Neural crest cell (in vitro differentiated cells): ENCODE measurements at regions not wholly inside any gene's neighbourhood (a gene's known extent, or its start where the extent isn't known, plus 50 kb on each side); places are given as distances from the start of the nearest gene placed in this dataset.

Experiments
- DNase-seq: peaks from one replicate; pipeline ENCODE4 v3.0.0; 2021; ENCODE audit warnings: low read depth, mixed read lengths, low spot score
- H3K27ac Mint-ChIP-seq: one replicate; pipeline ENCODE4 v1.8.0; 2021; ENCODE audit warnings: mild to moderate bottlenecking, mixed read lengths; ENCODE audit not compliant: unreplicated experiment
- H3K27me3 Mint-ChIP-seq: 2 replicates; pipeline ENCODE4 v1.8.0; 2021; ENCODE audit warnings: low read depth, mild to moderate bottlenecking, mixed read lengths
- H3K36me3 Mint-ChIP-seq: 2 replicates; pipeline ENCODE4 v1.8.0; 2021; ENCODE audit warnings: low read depth, mild to moderate bottlenecking, mixed read lengths
- H3K4me1 Mint-ChIP-seq: 2 replicates; pipeline ENCODE4 v1.8.0; 2021; ENCODE audit warnings: mixed read lengths
- H3K4me3 Mint-ChIP-seq: one replicate; pipeline ENCODE4 v1.8.0; 2021; ENCODE audit warnings: mild to moderate bottlenecking, mixed read lengths
- H3K9me3 Mint-ChIP-seq: 2 replicates; pipeline ENCODE4 v1.8.0; 2021; ENCODE audit warnings: mixed read lengths
- TF ChIP-seq, protein P1 (sequence below): fragments of 200-600 bp; sonication (generic); conservative IDR thresholded peaks from 2 replicates; pipeline ENCODE4 v1.5.0; 2021; ENCODE audit warnings: antibody characterized with exemption, mild to moderate bottlenecking

- no peak for DNase-seq
- no peak overlapping the region for H3K4me3 Mint-ChIP-seq
- TF ChIP-seq, protein P1, sequence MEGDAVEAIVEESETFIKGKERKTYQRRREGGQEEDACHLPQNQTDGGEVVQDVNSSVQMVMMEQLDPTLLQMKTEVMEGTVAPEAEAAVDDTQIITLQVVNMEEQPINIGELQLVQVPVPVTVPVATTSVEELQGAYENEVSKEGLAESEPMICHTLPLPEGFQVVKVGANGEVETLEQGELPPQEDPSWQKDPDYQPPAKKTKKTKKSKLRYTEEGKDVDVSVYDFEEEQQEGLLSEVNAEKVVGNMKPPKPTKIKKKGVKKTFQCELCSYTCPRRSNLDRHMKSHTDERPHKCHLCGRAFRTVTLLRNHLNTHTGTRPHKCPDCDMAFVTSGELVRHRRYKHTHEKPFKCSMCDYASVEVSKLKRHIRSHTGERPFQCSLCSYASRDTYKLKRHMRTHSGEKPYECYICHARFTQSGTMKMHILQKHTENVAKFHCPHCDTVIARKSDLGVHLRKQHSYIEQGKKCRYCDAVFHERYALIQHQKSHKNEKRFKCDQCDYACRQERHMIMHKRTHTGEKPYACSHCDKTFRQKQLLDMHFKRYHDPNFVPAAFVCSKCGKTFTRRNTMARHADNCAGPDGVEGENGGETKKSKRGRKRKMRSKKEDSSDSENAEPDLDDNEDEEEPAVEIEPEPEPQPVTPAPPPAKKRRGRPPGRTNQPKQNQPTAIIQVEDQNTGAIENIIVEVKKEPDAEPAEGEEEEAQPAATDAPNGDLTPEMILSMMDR: no peak
- H3K27ac Mint-ChIP-seq: no peak overlapping the region
- H3K9me3 Mint-ChIP-seq: no peaks in the 10 kb centered on the region
- no peaks in the 10 kb centered on the region for H3K27me3 Mint-ChIP-seq
- H3K36me3 Mint-ChIP-seq: peaks cover 6% of the 10 kb centered on the region
- H3K4me1 Mint-ChIP-seq: no peaks in the 10 kb centered on the region
Measured at GRCh38 chr13:94784066-94784465, 71.7 kb upstream of the SOX21 start.

- Mint-ChIP-seq H3K4me1 (no peaks in the 10 kb centered on the region), H3K9me3 (no peaks in the 10 kb centered on the region), H3K36me3 (peaks cover 6% of the 10 kb centered on the region), H3K4me3 (no peak overlapping the region), H3K27ac (no peak overlapping the region), H3K27me3 (no peaks in the 10 kb centered on the region)
- TF ChIP-seq, protein P1: no peak
- DNase-seq: no peak
Measured at GRCh38 chr13:94783489-94783888, 71.1 kb upstream of the SOX21 start.

- TF ChIP-seq, protein P1: no peak
- DNase-seq: no peak
- no peak overlapping the region for H3K27ac Mint-ChIP-seq
- no peak overlapping the region for H3K4me3 Mint-ChIP-seq
- H3K36me3 Mint-ChIP-seq: peaks cover 6% of the 10 kb centered on the region
- H3K27me3 Mint-ChIP-seq: no peaks in the 10 kb centered on the region
- H3K9me3 Mint-ChIP-seq: no peaks in the 10 kb centered on the region
- no peaks in the 10 kb centered on the region for H3K4me1 Mint-ChIP-seq
Measured at GRCh38 chr13:94780421-94780820, 68.1 kb upstream of the SOX21 start.

- Mint-ChIP-seq H3K27ac (no peak overlapping the region), H3K36me3 (peaks cover 6% of the 10 kb centered on the region), H3K4me3 (no peak overlapping the region), H3K4me1 (no peaks in the 10 kb centered on the region), H3K9me3 (no peaks in the 10 kb centered on the region), H3K27me3 (no peaks in the 10 kb centered on the region)
- DNase-seq: no peak
- TF ChIP-seq, protein P1: no peak
Measured at GRCh38 chr13:94778986-94779385, 66.6 kb upstream of the SOX21 start.

GRCh38 chr13:94778585-94778984, 66.2 kb upstream of the SOX21 start:
- no peaks in the 10 kb centered on the region for H3K4me1 Mint-ChIP-seq
- H3K27ac Mint-ChIP-seq: no peak overlapping the region
- no peak overlapping the region for H3K4me3 Mint-ChIP-seq
- no peaks in the 10 kb centered on the region for H3K27me3 Mint-ChIP-seq
- no peaks in the 10 kb centered on the region for H3K9me3 Mint-ChIP-seq
- TF ChIP-seq, protein P1: no peak
- peaks cover 6% of the 10 kb centered on the region for H3K36me3 Mint-ChIP-seq
- DNase-seq: no peak

GRCh38 chr13:94776956-94777355, 64.6 kb upstream of the SOX21 start:
- Mint-ChIP-seq H3K27me3 (no peaks in the 10 kb centered on the region), H3K36me3 (peaks cover 2% of the 10 kb centered on the region), H3K27ac (no peak overlapping the region), H3K4me3 (no peak overlapping the region), H3K4me1 (no peaks in the 10 kb centered on the region), H3K9me3 (no peaks in the 10 kb centered on the region)
- DNase-seq: no peak
- TF ChIP-seq, protein P1: no peak
